Gastrocnemius medialis (tissue), 4 donors: ENCODE measurements at regions not wholly inside any gene's neighbourhood (a gene's known extent, or its start where the extent isn't known, plus 50 kb on each side); places are given as distances from the start of the nearest gene placed in this dataset.

Experiments used
- CTCF ChIP-seq, 5 experiments: fragments of 450-650 bp in 3 of 5; fragments of 200-600 bp in 2 of 5; sonication (generic) in 2 of 5; IDR thresholded peaks in 4 of 5; conservative IDR thresholded peaks in 1 of 5; 1 replicate in 4 of 5; 2 replicates in 1 of 5; pipeline ENCODE4 v1.5.1; 2016 to 2019; ENCODE audit warnings: antibody characterized with exemption in 5 of 5, mild to moderate bottlenecking in 3 of 5, moderate library complexity in 3 of 5
- POLR2A ChIP-seq, 2 donors: fragments of 450-650 bp; IDR thresholded peaks; one replicate each; pipeline ENCODE4 v1.6.1; 2017; ENCODE audit warnings: antibody characterized with exemption in 2 of 2, mild to moderate bottlenecking in 2 of 2, moderate library complexity in 2 of 2

GRCh38 chr13:31032528-31033113 lies 100.2 kb downstream of the TEX26 start:
- no peak for TF ChIP-seq CTCF (IDR thresholded peaks at IDR 0.05 in 4 of 5, conservative IDR thresholded peaks at IDR 0.05 in 1 of 5)
- no peak for TF ChIP-seq POLR2A (IDR thresholded peaks at IDR 0.05)
